ENCODE measurements at regions not wholly inside any gene's neighbourhood (a gene's known extent, or its start where the extent isn't known, plus 50 kb on each side); places are given as distances from the start of the nearest gene placed in this dataset.

- TF ChIP-seq, protein P1, sequence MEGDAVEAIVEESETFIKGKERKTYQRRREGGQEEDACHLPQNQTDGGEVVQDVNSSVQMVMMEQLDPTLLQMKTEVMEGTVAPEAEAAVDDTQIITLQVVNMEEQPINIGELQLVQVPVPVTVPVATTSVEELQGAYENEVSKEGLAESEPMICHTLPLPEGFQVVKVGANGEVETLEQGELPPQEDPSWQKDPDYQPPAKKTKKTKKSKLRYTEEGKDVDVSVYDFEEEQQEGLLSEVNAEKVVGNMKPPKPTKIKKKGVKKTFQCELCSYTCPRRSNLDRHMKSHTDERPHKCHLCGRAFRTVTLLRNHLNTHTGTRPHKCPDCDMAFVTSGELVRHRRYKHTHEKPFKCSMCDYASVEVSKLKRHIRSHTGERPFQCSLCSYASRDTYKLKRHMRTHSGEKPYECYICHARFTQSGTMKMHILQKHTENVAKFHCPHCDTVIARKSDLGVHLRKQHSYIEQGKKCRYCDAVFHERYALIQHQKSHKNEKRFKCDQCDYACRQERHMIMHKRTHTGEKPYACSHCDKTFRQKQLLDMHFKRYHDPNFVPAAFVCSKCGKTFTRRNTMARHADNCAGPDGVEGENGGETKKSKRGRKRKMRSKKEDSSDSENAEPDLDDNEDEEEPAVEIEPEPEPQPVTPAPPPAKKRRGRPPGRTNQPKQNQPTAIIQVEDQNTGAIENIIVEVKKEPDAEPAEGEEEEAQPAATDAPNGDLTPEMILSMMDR (conservative IDR thresholded peaks at IDR 0.05; ENCODE audit: low read length), result no peak
- H3K4me3 ChIP-seq (ENCODE audit: low read length), result no peak overlapping the region
- no peak for DNase-seq (ENCODE audit: low read depth)
These were observed 309.0 kb upstream of the CHD6 start for GRCh38 chr20:41927189-41927588.

DNA sequence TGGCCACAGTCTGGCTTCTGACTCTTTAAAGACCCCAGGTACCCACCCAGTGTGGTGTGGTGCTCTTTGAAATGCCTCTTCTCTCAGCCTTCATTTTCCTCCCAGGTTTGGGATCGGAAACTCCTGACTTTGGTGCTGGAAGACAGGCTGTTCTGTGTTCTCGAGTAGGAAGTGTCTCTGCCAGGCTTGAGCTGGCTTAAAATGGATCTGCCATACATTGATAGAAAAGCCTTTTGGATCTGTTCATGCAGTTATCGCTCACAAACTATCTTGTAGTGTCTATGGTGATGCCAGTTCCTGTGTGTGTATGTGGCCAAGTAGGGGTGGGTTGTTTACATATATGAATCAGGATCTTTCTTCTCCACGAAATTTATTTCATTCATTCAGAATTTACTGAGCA is 307.3 kb upstream of the CHD6 start:
- DNase-seq (ENCODE audit: low read depth), result no peak
- TF ChIP-seq, protein P1 (conservative IDR thresholded peaks at IDR 0.05; ENCODE audit: low read length), result no peak
- H3K4me3 ChIP-seq (ENCODE audit: low read length), result no peak overlapping the region

DNA sequence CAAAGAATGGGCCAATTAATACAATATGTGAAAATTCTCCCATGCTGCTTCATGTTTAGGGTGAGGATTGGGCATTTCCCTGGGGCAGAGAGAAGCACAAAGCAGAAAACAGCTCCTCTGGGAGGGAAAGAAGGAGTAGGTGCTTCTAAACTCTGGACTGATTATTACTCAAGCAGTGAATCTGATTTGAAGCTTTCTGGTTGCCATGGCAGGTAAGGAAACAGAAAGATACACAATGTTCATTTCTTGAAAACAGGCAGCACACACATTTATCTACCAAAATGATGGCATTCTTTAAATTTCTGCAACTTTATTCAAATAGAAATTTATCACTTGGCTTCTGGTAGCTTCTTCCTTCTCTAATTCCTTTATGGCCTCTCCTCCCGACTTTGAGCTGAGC is 305.4 kb upstream of the CHD6 start:
- no peak for DNase-seq (ENCODE audit: low read depth)
- TF ChIP-seq, protein P1 (conservative IDR thresholded peaks at IDR 0.05; ENCODE audit: low read length), result no peak
- no peak overlapping the region for H3K4me3 ChIP-seq (ENCODE audit: low read length)

- TF ChIP-seq, protein P1 (conservative IDR thresholded peaks at IDR 0.05; ENCODE audit: low read length), result no peak
- DNase-seq (ENCODE audit: low read depth), result no peak
- no peak overlapping the region for H3K4me3 ChIP-seq (ENCODE audit: low read length)
These were observed 295.0 kb upstream of the CHD6 start for GRCh38 chr20:41913146-41913545.

- TF ChIP-seq, protein P1 (conservative IDR thresholded peaks at IDR 0.05; ENCODE audit: low read length), result no peak
These were observed 292.4 kb upstream of the CHD6 start for GRCh38 chr20:41910558-41910957.

GRCh38 chr20:41905199-41905598 is 287.0 kb upstream of the CHD6 start:
- no peak overlapping the region for H3K4me3 ChIP-seq (ENCODE audit: low read length)
- DNase-seq (ENCODE audit: low read depth), result no peak
- TF ChIP-seq, protein P1 (conservative IDR thresholded peaks at IDR 0.05; ENCODE audit: low read length), result no peak

More at GRCh38 chr20:41910558-41910957, 292.4 kb upstream of the CHD6 start:
- H3K4me3 ChIP-seq (ENCODE audit: low read length), result no peak overlapping the region
- DNase-seq (ENCODE audit: low read depth), result no peak

DNA sequence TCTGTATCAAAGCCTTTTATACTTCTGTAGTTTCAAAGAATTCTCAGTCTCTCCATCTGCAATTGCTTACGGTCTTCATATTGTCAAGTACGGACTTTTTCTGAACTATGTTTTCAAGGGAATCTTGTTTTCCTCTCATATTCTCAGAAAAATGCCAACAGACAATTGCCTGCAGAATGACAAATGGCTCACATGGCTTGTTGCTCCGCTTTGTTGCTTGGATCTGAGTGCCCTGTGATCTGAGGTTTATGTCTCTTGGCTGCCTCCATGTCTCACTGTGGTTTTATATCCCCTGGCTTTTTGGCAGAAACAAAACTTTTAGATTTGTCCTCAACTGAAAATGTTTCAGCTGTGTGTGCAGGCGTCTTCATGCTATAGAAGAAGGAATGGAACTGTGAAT is 285.4 kb upstream of the CHD6 start:
- TF ChIP-seq, protein P1 (conservative IDR thresholded peaks at IDR 0.05; ENCODE audit: low read length), result no peak
- no peak overlapping the region for H3K4me3 ChIP-seq (ENCODE audit: low read length)
- DNase-seq (ENCODE audit: low read depth), result no peak
